ENCODE measurements at regions not wholly inside any gene's neighbourhood (a gene's known extent, or its start where the extent isn't known, plus 50 kb on each side); places are given as distances from the start of the nearest gene placed in this dataset.

- DNase-seq (ENCODE audit: low read depth), result no peak
These were observed 185.7 kb downstream of the IRX5 start for GRCh38 chr16:55116165-55116920.

GRCh38 chr16:55118701-55119260 lies 188.1 kb downstream of the IRX5 start:
- DNase-seq (ENCODE audit: low read depth), result no peak

- DNase-seq (ENCODE audit: low read depth), result no peak
These were observed 189.7 kb downstream of the IRX5 start for GRCh38 chr16:55120408-55120807.

GRCh38 chr16:55120826-55121225 lies 190.2 kb downstream of the IRX5 start:
- DNase-seq (ENCODE audit: low read depth), result no peak

GRCh38 chr16:55123652-55124051 lies 193.0 kb downstream of the IRX5 start:
- no peak for DNase-seq (ENCODE audit: low read depth)

- no peak for DNase-seq (ENCODE audit: low read depth)
These were observed 195.2 kb downstream of the IRX5 start for GRCh38 chr16:55125818-55126385.

- no peak for DNase-seq (ENCODE audit: low read depth)
These were observed 195.8 kb downstream of the IRX5 start for GRCh38 chr16:55126456-55126855.

GRCh38 chr16:55130456-55130855 lies 193.5 kb upstream of the IRX6 start:
- DNase-seq (ENCODE audit: low read depth), result no peak

GRCh38 chr16:55130911-55131310 lies 193.1 kb upstream of the IRX6 start:
- DNase-seq (ENCODE audit: low read depth), result no peak

GRCh38 chr16:55133654-55134053 lies 190.3 kb upstream of the IRX6 start:
- DNase-seq (ENCODE audit: low read depth), result no peak

GRCh38 chr16:55136356-55137150 lies 187.4 kb upstream of the IRX6 start:
- no peak for DNase-seq (ENCODE audit: low read depth)

GRCh38 chr16:55138298-55138697 lies 185.7 kb upstream of the IRX6 start:
- DNase-seq (ENCODE audit: low read depth), result no peak

- DNase-seq (ENCODE audit: low read depth), result no peak
These were observed 181.6 kb upstream of the IRX6 start for GRCh38 chr16:55142405-55142804.

GRCh38 chr16:55144651-55145050 lies 179.4 kb upstream of the IRX6 start:
- DNase-seq (ENCODE audit: low read depth), result no peak

- no peak for DNase-seq (ENCODE audit: low read depth)
These were observed 178.0 kb upstream of the IRX6 start for GRCh38 chr16:55145771-55146603.

- no peak for DNase-seq (ENCODE audit: low read depth)
These were observed 177.0 kb upstream of the IRX6 start for GRCh38 chr16:55146966-55147365.

GRCh38 chr16:55147396-55147795 lies 176.6 kb upstream of the IRX6 start:
- DNase-seq (ENCODE audit: low read depth), result no peak

GRCh38 chr16:55149622-55150021 lies 174.4 kb upstream of the IRX6 start:
- no peak for DNase-seq (ENCODE audit: low read depth)

GRCh38 chr16:55151561-55152305 lies 172.3 kb upstream of the IRX6 start:
- DNase-seq (ENCODE audit: low read depth), result no peak

GRCh38 chr16:55152875-55153390 lies 171.1 kb upstream of the IRX6 start:
- DNase-seq (ENCODE audit: low read depth), result no peak

- DNase-seq (ENCODE audit: low read depth), result no peak
These were observed 169.7 kb upstream of the IRX6 start for GRCh38 chr16:55154262-55154661.
